NB4 (cell line): ENCODE measurements at regions not wholly inside any gene's neighbourhood (a gene's known extent, or its start where the extent isn't known, plus 50 kb on each side); places are given as distances from the start of the nearest gene placed in this dataset.

Experiments
- MAX ChIP-seq: IDR thresholded peaks from 2 replicates; pipeline ENCODE4 v1.6.1; 2011; ENCODE audit warnings: low read depth, low read length
- POLR2A ChIP-seq: IDR thresholded peaks from 2 replicates; pipeline ENCODE4 v1.6.1; 2011; ENCODE audit warnings: mild to moderate bottlenecking; ENCODE audit not compliant: insufficient read length; ENCODE audit errors: extremely low read depth
- TF ChIP-seq, protein P1 (sequence below): IDR thresholded peaks from one replicate; pipeline ENCODE4 v1.5.1; 2012; ENCODE audit warnings: low read depth, low read length

DNA sequence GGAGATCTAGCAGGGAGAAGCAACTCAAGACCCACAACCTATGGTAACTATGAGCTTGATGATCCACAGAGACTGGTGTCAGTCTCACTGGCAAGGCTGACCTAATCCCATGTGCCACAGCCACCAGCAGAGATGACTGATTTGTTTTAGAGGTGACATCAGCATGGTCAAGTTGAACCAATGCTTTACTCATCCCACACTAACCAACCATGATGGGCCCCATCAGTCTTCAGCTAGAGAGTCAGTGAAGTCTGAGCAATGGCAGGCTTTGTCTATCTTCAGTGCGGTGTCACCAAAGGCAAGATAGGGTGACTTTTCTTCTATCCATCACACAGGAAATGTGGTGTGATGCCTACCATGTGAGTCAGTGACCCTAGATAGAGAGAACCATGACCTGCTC is 1470.7 kb downstream of the NCAM2 start:
- TF ChIP-seq, protein P1, sequence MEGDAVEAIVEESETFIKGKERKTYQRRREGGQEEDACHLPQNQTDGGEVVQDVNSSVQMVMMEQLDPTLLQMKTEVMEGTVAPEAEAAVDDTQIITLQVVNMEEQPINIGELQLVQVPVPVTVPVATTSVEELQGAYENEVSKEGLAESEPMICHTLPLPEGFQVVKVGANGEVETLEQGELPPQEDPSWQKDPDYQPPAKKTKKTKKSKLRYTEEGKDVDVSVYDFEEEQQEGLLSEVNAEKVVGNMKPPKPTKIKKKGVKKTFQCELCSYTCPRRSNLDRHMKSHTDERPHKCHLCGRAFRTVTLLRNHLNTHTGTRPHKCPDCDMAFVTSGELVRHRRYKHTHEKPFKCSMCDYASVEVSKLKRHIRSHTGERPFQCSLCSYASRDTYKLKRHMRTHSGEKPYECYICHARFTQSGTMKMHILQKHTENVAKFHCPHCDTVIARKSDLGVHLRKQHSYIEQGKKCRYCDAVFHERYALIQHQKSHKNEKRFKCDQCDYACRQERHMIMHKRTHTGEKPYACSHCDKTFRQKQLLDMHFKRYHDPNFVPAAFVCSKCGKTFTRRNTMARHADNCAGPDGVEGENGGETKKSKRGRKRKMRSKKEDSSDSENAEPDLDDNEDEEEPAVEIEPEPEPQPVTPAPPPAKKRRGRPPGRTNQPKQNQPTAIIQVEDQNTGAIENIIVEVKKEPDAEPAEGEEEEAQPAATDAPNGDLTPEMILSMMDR = no peak
- TF ChIP-seq MAX (no peak), POLR2A (no peak)
